Activated CD4-positive, alpha-beta T cell treated with anti-CD3 and anti-CD28 coated beads, Interleukin-2, amount 50 U/mL, for 48 hours (primary cell): ENCODE measurements at regions not wholly inside any gene's neighbourhood (a gene's known extent, or its start where the extent isn't known, plus 50 kb on each side); places are given as distances from the start of the nearest gene placed in this dataset.

ENCODE experiments used
- DNase-seq, 2 experiments: peaks; one replicate each; pipeline ENCODE4 v3.0.0-alpha.2; 2020

- DNase-seq, result no peak
Measured at GRCh38 chr4:36494016-36494415, 212.6 kb downstream of the DTHD1 start.

- DNase-seq, result no peak
Measured at GRCh38 chr4:36494747-36495146, 213.3 kb downstream of the DTHD1 start.

GRCh38 chr4:36502350-36502749, 220.9 kb downstream of the DTHD1 start:
- no peak for DNase-seq

- DNase-seq, result no peak
Measured at GRCh38 chr4:36508394-36508793, 227.0 kb downstream of the DTHD1 start.

- no peak for DNase-seq
Measured at GRCh38 chr4:36509845-36510244, 228.4 kb downstream of the DTHD1 start.

GRCh38 chr4:36511785-36512184, 230.4 kb downstream of the DTHD1 start:
- no peak for DNase-seq

GRCh38 chr4:36516522-36517095, 235.2 kb downstream of the DTHD1 start:
- no peak for DNase-seq

- no peak for DNase-seq
Measured at GRCh38 chr4:36523182-36523581, 241.8 kb downstream of the DTHD1 start.

GRCh38 chr4:36532670-36533379, 251.4 kb downstream of the DTHD1 start:
- no peak for DNase-seq

- no peak for DNase-seq
Measured at GRCh38 chr4:36533944-36534343, 252.5 kb downstream of the DTHD1 start.

- DNase-seq, result no peak
Measured at GRCh38 chr4:36547383-36547782, 266.0 kb downstream of the DTHD1 start.

GRCh38 chr4:36549252-36549651, 267.8 kb downstream of the DTHD1 start:
- DNase-seq, result no peak

GRCh38 chr4:36549992-36550391, 268.6 kb downstream of the DTHD1 start:
- DNase-seq, result no peak

- peak; percentile 6 to 39 for DNase-seq
Measured at GRCh38 chr4:36551697-36552214, 270.3 kb downstream of the DTHD1 start.

GRCh38 chr4:36553029-36553428, 271.6 kb downstream of the DTHD1 start:
- no peak for DNase-seq

- DNase-seq, result no peak
Measured at GRCh38 chr4:36553453-36553852, 272.0 kb downstream of the DTHD1 start.

- DNase-seq, result no peak
Measured at GRCh38 chr4:36556984-36557383, 275.6 kb downstream of the DTHD1 start.

GRCh38 chr4:36568575-36568974, 287.2 kb downstream of the DTHD1 start:
- DNase-seq, result no peak

- DNase-seq, result no peak
Measured at GRCh38 chr4:36573441-36573840, 292.0 kb downstream of the DTHD1 start.

GRCh38 chr4:36574816-36575215, 293.4 kb downstream of the DTHD1 start:
- DNase-seq, result no peak

- DNase-seq, result no peak
Measured at GRCh38 chr4:36582198-36582597, 300.8 kb downstream of the DTHD1 start.

GRCh38 chr4:36587909-36588472, 306.6 kb downstream of the DTHD1 start:
- no peak for DNase-seq

- no peak for DNase-seq
Measured at GRCh38 chr4:36590343-36590742, 308.9 kb downstream of the DTHD1 start.

GRCh38 chr4:36601864-36602495, 320.6 kb downstream of the DTHD1 start:
- no peak for DNase-seq
